C4-2B (cell line): ENCODE measurements at regions not wholly inside any gene's neighbourhood (a gene's known extent, or its start where the extent isn't known, plus 50 kb on each side); places are given as distances from the start of the nearest gene placed in this dataset.

Experiments used
- H3K27ac ChIP-seq: fragments of 450-650 bp; 2 replicates; pipeline ENCODE4 v1.5.1; 2017
- ZFX ChIP-seq: fragments of 450-650 bp; IDR thresholded peaks from 2 replicates; pipeline ENCODE4 v1.6.1; 2017
- TF ChIP-seq, protein P1 (sequence below): fragments of 450-650 bp; conservative IDR thresholded peaks from 2 replicates; pipeline ENCODE4 v1.5.1; 2017; ENCODE audit warnings: mild to moderate bottlenecking

DNA sequence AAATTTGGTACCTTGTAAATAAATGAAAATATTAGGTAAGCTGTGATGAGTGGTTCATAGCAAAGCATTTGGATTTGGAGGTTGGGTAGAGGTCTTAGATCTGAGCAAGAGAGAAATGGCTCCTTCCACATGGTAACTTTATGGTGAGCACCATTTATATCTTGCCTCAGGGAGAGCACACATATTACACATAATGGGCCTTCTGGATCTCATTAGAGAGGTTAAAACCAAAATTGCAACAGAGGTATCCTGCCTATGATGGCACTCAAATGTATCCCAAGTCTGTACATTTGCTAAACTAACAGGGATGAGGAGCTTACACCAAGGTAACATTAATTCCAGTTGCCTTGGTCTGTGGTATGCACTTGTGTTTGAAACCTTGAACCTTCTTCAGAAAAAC lies 87.1 kb upstream of the PUDP start:
- TF ChIP-seq ZFX: no peak
- TF ChIP-seq, protein P1, sequence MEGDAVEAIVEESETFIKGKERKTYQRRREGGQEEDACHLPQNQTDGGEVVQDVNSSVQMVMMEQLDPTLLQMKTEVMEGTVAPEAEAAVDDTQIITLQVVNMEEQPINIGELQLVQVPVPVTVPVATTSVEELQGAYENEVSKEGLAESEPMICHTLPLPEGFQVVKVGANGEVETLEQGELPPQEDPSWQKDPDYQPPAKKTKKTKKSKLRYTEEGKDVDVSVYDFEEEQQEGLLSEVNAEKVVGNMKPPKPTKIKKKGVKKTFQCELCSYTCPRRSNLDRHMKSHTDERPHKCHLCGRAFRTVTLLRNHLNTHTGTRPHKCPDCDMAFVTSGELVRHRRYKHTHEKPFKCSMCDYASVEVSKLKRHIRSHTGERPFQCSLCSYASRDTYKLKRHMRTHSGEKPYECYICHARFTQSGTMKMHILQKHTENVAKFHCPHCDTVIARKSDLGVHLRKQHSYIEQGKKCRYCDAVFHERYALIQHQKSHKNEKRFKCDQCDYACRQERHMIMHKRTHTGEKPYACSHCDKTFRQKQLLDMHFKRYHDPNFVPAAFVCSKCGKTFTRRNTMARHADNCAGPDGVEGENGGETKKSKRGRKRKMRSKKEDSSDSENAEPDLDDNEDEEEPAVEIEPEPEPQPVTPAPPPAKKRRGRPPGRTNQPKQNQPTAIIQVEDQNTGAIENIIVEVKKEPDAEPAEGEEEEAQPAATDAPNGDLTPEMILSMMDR: no peak

DNA sequence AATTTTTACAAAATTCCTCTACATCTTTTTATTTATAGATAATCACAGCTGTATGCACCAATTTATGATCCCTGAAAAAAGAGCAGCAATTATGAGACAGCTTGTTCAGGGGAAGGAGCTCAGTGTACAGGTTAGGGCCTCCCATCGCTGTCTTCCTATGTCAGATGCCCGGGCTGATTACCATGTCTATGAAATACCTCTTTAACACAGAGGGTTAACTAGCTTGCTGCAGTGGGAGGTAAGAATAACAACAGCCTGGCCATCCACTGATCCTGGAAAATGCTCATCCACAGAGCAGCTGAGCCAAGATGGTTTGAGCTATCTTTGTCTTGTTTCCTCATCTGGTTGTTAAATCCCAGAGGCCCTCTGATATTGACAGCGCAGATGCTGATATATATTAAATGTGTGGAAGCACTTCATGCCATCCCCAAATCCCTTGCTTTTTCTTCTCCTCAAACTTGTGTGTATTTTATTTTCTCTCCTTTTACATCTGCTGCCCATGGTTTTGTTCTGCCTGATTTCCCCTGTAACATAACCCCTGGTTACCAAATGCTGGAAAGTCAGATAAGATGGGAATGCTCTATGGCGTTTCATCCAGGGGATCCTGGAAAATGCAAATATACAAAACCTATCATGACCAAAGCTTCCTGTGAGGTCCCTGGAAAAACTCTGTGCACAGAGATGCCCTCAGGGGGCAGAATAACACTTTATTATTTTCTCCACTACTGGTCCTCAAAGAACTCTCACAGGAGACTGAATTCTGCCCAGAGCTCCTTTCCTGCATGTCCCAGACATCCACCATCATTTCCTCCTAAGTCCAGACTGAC lies 85.8 kb upstream of the PUDP start:
- no peak overlapping the region for H3K27ac ChIP-seq
- TF ChIP-seq, protein P1: no peak
- TF ChIP-seq ZFX: no peak

More for the DNA sequence above, 87.1 kb upstream of the PUDP start:
- no peak overlapping the region for H3K27ac ChIP-seq

DNA sequence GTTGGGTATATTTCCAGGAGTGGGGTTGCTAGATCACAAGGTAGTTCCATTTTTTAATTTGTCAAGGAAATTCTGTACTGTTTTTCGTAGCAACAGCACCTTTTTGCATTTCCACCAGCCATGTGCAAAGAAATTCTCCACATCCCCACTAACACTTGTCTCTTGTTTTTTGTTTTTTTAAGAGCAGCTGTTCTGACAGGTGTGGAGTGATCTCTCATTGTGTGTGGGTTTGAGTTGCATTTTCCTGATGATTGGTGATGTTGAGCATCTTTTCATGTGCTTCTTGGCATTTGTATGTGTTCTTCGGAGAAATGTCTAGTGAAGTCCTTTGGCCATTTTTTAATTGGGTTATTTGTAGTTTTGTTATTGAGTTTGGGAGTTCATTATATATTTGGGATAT lies 80.3 kb upstream of the PUDP start:
- no peak for TF ChIP-seq ZFX
- TF ChIP-seq, protein P1: no peak
- H3K27ac ChIP-seq: no peak overlapping the region

DNA sequence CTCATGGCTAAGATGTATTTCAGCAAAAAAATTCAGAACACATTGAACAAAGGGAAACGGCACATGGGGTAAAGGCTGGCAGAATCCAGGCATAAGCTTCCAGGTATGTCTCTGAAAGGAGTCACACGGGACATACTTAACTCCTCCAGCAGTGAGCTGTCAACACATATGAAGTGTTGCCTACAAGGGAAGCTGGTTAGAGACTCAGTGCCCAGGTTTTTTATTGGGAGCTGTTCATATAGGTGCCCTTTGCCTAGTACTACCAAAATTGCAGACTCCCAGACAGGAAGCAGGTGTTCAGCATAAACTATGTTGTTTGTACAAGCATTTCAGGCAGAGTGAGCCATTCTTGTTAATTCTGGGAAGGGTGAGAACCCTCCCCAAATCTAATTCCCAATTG lies 77.4 kb upstream of the PUDP start:
- no peak overlapping the region for H3K27ac ChIP-seq
- TF ChIP-seq, protein P1: no peak
- no peak for TF ChIP-seq ZFX

DNA sequence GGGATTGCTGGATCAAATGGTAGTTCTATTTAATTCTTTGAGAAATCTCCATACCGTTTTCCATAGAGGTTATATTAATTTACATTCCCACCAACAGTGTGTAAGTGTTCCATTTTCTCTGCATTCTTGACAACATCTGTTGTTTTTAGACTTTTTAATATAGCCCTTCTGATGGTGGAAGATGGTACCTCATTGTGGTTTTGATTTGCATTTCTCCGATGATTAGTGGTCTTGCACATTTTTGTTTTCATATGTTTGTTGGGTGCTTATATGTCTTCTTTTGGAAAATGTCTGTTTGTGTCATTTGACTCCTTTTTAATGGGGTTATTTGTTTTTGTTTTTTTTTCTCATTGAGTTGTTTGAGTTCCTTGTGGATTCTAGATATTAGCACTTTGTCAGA lies 75.3 kb upstream of the PUDP start:
- TF ChIP-seq ZFX: no peak
- TF ChIP-seq, protein P1: no peak
- H3K27ac ChIP-seq: no peak overlapping the region

DNA sequence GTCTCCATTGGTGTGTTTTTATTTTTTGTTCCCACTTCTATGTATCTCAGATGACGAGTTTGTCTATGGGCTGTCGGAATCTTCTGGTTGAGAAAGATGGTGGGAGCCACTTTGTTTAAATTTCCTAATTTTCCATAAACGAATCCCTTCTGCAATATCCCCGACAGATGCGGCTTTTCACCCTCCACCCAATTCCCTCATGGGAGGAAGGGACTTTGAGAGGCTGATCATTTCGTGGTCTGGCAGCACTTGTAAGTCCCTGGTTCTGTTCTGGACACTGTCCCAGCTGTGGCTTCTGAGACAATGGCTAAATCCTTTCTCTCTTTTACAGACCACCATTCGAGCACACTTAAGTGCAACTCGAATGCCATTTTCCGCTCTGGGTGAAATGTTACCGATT lies 72.2 kb upstream of the PUDP start:
- H3K27ac ChIP-seq: no peak overlapping the region

DNA sequence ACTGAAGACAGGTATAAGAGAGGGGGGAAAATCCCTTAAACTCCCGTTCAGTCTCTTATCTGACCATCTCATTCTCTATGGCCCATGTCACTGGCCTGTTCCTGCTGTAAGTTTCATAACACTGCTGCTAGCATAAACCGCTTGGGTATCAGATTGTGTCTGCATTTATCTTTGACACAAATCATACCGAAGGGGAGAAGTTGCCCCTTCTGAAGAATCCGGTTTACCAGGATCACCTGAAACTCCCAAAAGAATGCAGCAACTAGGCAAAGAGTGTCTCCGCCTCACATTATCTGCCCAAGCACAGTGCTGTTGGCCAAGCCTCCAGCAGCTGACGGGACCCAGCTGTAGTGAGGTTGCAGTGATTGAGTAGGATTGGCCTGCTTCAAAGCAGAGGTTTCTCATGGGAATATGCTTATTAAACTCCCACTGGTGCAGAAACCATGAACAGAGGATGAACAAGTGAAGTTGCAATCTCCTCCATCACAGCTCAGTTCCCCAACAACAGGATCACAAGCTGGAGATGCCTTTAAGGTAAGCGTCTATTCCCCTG lies 71.3 kb upstream of the PUDP start:
- no peak overlapping the region for H3K27ac ChIP-seq
- no peak for TF ChIP-seq ZFX
- TF ChIP-seq, protein P1: no peak

More for the DNA sequence above, 72.2 kb upstream of the PUDP start:
- TF ChIP-seq ZFX: no peak
- TF ChIP-seq, protein P1: no peak
